Fibroblast of the aortic adventitia (primary cell): ENCODE measurements at regions not wholly inside any gene's neighbourhood (a gene's known extent, or its start where the extent isn't known, plus 50 kb on each side); places are given as distances from the start of the nearest gene placed in this dataset.

Source experiments
- DNase-seq: peaks from one replicate; pipeline ENCODE4 v3.0.0-alpha.2; 2010; ENCODE audit warnings: low read depth
- H3K4me3 ChIP-seq: 2 replicates; pipeline ENCODE4 v1.5.1; 2011; ENCODE audit warnings: low read depth, mild to moderate bottlenecking, control low read depth, low read length, moderate library complexity
- CTCF ChIP-seq: IDR thresholded peaks from 2 replicates; pipeline ENCODE4 v1.5.1; 2011; ENCODE audit warnings: mild to moderate bottlenecking, low read length, control low read depth, inconsistent platforms; ENCODE audit not compliant: insufficient read depth

- H3K4me3 ChIP-seq: no peak overlapping the region
- no peak for TF ChIP-seq CTCF
- no peak for DNase-seq
Observed at GRCh38 chr11:79672786-79673185, 232.0 kb upstream of the TENM4 start.

GRCh38 chr11:79671401-79671800, 230.6 kb upstream of the TENM4 start:
- no peak for DNase-seq
- H3K4me3 ChIP-seq: no peak overlapping the region
- TF ChIP-seq CTCF: no peak

GRCh38 chr11:79670882-79671281, 230.1 kb upstream of the TENM4 start:
- no peak overlapping the region for H3K4me3 ChIP-seq
- DNase-seq: no peak
- no peak for TF ChIP-seq CTCF

- no peak for TF ChIP-seq CTCF
- no peak overlapping the region for H3K4me3 ChIP-seq
- no peak for DNase-seq
Observed at GRCh38 chr11:79668575-79668974, 227.7 kb upstream of the TENM4 start.

GRCh38 chr11:79667380-79667779, 226.6 kb upstream of the TENM4 start:
- no peak for TF ChIP-seq CTCF
- H3K4me3 ChIP-seq: no peak overlapping the region
- DNase-seq: no peak

- H3K4me3 ChIP-seq: no peak overlapping the region
- DNase-seq: no peak
- no peak for TF ChIP-seq CTCF
Observed at GRCh38 chr11:79663017-79663416, 222.2 kb upstream of the TENM4 start.

- DNase-seq: no peak
- H3K4me3 ChIP-seq: no peak overlapping the region
- no peak for TF ChIP-seq CTCF
Observed at GRCh38 chr11:79661373-79661772, 220.5 kb upstream of the TENM4 start.
